ENCODE measurements at regions not wholly inside any gene's neighbourhood (a gene's known extent, or its start where the extent isn't known, plus 50 kb on each side); places are given as distances from the start of the nearest gene placed in this dataset.
"Not testable (repeated sequence)": the region's sequence is repeated elsewhere in the genome, so short reads cannot be mapped to it uniquely, and the experiment has no call there.

DNA sequence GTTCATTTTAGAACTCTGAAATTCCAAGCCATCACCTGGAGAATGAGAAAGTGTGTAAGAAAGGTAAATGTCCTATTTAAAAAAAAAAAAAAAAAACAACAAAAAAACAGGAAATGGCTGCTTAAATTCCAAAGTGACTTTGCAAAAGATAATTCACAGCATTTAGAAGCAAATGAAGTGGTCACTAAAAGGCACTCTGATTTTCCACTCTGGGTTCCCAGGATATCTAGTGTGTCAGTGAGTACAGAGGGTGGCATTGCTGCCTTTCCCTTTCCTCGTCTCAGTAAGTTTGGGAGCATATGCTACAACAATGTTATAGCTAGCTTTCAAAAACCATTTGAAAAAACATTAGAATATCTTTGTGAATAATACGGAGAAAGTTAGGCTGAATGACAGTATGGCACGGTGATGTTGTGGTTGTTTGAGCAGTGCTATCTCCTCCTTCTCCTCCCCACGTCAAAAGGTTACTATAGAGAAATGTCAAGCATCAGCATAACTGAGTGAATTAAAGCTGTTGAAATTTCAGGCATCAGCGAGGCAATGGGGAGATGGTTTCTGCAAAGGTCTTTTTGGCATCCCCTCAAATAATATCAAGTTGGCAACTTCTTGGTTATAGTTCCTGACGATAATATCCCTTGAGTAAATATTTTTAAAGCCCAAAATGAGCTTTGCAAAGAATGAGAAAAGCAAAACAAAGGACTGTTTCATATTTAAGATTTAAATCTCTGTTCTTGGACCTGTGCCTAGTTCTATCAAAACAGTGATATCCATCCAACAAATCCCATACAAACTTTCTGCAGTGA is 164.5 kb upstream of the E2F7 start:
- no peak for DNase-seq (ENCODE audit: low read depth in 2 of 3, low spot score in 2 of 3)

DNA sequence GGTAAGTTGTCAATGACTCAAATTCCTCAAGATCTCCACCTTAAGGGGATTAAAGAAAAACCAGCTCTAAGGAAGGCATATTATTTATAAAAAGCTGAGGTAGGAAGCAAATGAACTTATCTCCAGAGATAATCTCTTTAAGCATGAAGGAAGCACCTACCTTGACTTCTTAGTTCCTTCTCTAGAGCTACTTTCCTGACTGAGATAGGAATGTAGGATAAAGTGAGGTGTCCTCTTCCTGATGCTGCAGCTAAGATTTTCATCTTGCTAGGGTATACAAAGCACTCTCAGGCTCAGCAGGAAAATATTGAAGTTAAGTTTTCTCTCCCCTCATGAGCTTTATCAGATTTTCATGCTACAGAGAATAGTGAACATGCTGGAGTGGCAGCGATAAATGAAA is 163.0 kb upstream of the E2F7 start:
- DNase-seq (ENCODE audit: low read depth in 2 of 3, low spot score in 2 of 3): no peak

DNA sequence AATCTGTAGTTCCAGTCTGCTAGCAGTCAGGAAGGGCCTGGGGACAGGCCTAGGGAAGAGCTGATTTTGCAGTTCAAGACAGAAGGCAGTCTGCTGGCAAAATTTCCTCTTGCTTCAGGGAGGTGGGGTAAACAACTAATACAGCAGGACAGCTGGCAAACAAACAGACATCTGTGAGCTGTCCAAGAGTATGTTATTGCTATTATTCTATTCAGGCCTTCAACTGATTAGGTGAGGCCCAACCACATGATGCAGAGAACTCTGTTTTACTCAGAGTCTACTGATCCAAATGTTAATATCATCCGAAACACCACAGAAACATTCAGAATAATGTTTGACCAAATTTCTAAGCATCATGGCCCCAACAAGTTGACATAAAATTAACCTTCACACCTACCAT is 161.0 kb upstream of the E2F7 start:
- DNase-seq (ENCODE audit: low read depth in 2 of 3, low spot score in 2 of 3): no peak

DNA sequence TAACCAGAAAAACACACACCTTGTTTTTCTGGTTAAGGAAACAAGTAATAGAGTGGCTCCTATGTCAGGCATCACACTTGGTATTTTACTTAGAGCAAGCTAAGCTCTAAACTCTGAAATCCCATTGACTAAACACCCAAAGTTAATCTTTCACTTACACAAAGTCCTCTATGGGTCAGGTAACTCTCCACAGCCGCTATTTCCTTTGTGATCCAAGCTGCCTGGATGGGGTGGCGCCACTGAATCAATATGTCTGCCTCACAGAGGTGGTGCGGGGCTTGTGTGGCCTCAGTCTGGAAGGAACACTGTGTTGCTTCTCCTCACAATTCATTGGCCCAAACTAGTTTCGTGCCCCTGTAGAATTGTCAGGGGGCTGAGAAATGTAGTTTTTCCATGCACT is 160.0 kb upstream of the E2F7 start:
- no peak for DNase-seq (ENCODE audit: low read depth in 2 of 3, low spot score in 2 of 3)

DNA sequence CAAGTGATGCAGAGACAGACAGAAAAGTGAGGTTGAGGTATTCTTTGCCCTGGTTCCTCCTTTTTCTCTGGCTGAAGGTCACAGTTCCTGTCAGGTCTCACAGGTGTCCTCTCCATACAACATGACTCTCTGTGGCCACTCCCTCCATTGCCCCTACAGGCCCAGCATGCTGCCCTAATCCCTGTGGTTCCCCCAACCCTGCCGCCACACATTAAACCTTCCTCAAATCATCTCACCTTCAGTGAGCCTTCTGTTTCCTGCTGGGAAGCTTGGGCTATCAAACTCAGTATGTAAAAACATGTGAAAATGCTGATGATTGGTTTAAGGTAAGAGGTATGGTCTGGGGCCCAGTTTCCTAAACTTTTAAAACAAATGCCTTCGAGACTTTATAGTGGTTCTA is 159.0 kb upstream of the E2F7 start:
- DNase-seq (ENCODE audit: low read depth in 2 of 3, low spot score in 2 of 3): no peak

DNA sequence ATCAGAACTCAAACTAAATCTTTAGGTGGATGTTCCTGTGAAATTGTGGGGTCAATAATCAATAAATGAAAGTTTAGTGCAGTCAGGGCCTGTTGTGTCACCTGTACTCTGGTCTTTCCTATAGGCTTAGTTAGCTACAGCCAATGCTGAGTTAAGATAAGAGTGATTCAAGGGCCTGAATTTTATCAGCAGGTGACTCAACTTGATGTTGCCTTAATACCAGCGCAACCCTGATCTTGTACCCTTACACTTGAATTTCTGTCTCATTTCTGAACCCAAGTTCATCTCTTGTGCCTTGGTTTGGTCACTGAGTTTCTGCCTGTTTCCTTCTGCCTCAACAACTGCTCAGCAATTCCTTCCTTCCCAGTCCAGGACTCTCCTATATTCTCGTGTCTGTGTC is 157.0 kb upstream of the E2F7 start:
- DNase-seq (ENCODE audit: low read depth in 2 of 3, low spot score in 2 of 3): no peak

DNA sequence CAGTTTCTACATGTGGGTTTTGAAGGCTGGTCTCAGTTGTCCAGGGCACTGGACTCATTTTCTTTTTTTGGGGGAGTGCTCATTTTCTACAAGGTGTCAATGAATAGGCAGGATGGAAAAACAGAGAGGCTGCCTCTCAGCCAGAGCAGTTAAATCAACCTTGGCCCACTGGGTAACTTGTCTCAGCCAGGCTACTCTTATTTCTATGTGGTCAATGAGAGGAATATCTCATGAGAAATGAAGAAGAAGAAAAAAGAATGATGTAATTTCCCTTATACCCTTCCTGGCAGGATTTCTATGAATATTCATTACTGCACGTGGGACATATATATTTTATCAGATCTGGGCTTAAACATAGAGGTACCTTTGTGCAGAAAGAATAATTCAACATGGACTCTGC is 155.2 kb upstream of the E2F7 start:
- no peak for DNase-seq (ENCODE audit: low read depth in 2 of 3, low spot score in 2 of 3)

DNA sequence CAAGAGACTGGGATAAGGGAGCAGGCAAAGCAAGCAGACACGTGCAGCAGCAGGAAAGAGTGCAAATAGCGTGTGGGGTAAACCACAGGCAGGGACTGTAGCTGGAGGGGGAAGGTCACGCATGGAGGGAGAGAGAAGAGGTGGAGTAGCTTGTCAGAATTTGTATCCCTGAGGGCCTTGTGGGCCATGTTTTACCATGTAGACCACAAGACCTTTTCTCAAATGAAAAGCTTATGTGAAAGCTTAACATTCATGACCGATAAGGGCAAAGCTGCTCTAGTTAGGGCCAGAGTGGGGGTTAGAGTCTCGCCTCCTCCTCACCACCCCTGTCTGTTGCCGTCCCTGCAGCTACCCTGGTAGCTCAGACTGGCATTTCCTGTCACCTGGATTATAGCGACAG is 152.9 kb upstream of the E2F7 start:
- no peak for DNase-seq (ENCODE audit: low read depth in 2 of 3, low spot score in 2 of 3)

DNA sequence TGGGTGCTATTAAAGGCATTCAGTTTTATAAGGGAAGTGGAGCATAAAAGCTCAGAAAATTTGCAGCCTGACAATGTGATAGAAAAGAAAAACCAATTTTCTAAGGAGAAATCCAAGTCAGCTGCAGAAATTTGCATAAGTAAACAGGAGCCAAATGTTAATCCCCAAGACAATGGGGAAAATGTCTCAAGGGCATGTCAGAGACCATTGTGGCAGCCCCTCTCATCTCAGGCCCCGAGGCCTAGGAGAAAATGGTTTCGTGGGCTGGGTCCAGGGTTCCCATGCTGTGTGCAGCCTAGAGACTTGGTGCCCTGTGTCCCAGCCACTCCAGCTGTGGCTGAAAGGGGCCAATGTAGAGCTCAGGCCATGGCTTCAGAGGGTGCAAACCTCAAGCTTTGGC is 150.8 kb upstream of the E2F7 start:
- not testable (repeated sequence) for DNase-seq (ENCODE audit: low read depth in 2 of 3, low spot score in 2 of 3)

DNA sequence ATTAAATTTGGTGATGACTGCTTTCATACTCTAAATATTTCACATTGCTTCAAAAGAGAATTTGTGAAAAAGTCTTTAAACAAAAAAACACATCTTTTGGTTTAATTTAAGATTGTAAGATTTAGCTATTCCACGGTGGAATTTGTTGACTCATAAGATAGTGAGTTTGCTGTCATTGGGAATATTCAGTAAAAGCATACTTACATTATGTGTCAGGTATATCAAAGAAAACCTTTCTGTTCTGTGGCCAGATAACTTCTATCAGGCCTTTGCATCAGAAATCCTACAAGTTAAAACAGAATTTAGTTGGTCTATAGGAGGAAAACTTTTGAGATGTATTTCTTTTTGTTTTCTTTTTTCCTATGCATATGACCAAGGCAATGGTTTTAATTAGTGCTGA is 148.8 kb upstream of the E2F7 start:
- no peak for DNase-seq (ENCODE audit: low read depth in 2 of 3, low spot score in 2 of 3)

DNA sequence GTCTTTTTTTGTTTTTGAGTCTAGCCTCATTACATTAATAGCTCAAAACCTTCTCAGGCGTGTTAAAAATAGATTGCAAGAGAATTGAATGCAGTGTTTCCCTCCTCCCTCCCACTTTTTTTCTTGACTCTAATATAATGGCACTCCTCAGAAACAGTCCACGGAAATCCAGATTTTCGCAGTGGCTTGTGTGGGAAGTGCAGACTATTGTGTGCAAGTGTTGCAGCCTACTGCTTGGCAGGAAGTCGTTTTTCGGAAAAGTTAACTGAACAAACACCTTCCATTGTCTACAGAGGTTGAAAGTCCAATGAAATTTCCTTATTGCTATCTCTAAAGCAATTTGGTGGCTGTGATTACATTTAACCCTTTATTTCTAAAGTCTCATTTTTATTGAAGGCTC is 147.9 kb upstream of the E2F7 start:
- no peak for DNase-seq (ENCODE audit: low read depth in 2 of 3, low spot score in 2 of 3)

DNA sequence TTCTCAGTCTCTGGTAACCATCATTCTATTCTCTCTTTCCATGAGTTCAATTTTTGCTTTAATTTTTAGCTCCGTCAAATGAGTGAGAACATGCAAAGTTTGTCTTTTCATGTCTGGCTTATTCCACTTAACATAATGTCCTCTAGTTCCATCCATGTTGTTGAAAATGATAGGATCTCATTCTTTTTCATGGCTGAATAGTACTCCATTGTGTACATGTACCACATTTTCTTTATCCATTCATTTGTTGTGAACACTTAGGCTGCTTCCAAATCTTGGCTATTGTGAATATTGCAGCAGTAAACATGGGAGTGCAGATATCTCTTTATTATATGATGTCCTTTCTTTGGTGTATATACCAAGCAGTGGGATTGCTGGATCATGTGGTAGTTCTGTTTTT is 145.4 kb upstream of the E2F7 start:
- no peak for DNase-seq (ENCODE audit: low read depth in 2 of 3, low spot score in 2 of 3)

DNA sequence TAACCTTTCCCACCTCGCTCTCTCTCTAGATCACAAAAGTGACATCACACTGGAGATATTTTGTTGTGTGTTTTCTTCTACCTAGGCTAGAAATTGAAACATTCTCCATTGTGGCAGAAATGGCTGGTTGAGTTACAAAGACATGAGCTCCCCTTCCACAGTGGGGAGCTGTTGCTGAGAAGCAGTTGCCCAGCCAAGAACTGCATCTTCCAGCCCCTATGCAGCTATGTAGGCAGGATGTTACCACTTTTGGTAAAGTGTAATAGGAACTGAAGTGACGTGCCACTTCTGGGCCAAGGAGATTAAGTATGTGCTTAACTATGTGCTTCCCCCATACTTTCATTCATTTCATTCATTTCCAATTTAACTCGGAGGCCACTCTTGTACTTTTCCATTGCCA is 138.7 kb upstream of the E2F7 start:
- no peak for DNase-seq (ENCODE audit: low read depth in 2 of 3, low spot score in 2 of 3)

DNA sequence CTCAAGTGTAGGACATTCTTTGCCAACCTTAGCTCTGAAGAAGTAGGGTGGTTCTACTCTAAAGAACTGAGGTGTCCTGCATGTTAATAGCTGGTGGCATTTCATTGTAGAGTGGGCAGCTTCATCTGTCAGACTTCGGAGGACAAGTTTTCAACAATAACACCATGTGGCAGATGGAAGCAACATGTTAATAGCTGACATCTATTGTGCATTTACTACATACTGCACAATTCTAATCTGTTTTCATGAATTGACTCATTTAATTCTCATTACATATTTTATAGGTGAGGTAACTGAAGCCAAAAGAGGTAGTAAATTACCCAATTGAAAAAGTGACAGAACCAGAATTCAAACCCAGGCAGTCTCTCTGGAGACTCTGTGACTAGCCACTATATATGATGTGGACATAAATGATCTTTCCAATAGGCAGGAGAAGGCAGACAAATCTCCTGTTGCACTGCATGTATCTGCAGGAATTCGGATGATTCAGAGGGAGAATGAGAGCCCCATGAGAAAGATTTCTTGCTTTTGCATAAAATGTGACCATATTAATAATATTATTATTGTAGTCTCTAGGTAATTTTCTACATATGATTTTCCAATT is 137.2 kb upstream of the E2F7 start:
- DNase-seq (ENCODE audit: low read depth in 2 of 3, low spot score in 2 of 3): no peak

DNA sequence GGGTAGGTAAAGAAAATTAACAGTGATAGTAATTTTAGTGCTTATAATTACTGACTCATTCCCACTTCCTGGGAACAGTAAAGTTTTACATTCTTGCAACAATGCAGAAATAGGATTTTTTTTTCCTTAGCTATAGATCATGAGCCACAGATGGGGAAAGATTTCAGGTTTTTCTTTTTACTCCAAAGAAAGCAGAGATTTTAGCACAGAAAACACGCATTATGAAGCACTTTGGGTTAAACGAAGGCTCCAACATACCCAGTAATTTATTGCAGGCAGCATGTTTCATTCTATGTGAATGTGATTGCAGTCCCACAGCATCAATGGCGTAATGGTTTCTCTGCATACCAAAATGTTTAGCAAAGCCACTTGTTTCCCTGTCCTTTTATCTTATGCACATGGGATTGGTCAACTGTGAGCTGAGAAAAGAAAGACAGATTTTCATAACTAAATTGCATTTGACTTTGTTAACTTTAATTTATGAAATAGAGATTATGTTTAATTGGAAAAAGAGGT is 124.6 kb upstream of the E2F7 start:
- DNase-seq (ENCODE audit: low read depth in 2 of 3, low spot score in 2 of 3): no peak

DNA sequence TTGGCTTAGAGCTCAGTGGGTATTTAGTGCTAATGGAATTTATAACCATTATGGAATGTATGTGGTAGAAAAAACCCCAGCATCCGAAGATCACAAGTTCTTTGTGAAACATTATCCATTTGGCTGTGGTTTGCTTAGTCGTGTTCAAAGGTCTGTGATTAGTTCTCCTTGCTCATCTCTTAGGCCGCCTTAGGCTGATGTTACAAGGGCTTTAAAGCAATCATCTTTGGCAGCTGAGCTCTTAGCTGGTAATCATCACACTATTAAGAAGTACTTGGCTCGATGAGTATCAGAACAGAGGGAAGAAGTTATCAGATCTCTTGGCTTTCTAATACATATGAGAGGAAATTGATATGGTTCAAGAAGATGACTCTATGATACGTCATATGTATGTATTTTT is 124.1 kb upstream of the E2F7 start:
- no peak for DNase-seq (ENCODE audit: low read depth in 2 of 3, low spot score in 2 of 3)

DNA sequence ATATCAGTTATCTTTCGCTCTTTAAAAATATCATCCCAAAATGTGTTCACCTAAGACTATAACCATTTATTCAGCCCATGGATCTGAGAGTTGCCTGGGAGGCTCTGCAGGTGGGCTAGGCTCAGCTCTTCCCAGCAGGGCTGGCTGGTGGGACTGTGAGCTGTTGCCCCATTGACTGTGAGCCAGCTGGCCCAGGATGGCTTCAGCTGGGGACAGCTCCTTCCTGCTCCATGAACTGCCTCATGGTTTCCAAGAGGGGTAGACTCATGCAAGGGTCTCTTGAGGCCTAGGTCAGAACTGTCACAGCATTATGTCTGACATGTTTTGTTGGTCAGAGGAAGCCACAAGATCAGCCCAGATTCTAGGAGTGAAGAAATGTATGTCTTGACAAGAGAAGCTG is 114.1 kb upstream of the E2F7 start:
- no peak for DNase-seq (ENCODE audit: low read depth in 2 of 3, low spot score in 2 of 3)

DNA sequence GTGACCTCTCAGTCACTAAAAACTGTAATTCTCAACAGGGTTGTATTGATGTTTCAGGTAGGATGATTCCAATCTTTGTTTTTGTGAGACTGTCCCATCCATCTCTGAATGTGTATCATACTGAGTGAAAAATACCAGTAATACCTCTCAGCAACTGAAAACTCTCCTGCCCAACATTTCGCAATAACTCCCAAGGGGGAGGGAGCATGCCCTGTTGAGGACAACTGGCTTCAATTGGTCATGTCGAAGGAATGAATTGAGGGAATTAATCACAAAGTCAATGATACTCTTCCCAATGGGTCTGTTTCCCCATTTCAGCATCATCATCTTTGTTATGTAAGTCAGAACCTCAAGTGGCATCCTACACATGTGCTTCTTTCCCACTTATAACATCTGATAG is 102.4 kb upstream of the E2F7 start:
- no peak for DNase-seq (ENCODE audit: low read depth in 2 of 3, low spot score in 2 of 3)

DNA sequence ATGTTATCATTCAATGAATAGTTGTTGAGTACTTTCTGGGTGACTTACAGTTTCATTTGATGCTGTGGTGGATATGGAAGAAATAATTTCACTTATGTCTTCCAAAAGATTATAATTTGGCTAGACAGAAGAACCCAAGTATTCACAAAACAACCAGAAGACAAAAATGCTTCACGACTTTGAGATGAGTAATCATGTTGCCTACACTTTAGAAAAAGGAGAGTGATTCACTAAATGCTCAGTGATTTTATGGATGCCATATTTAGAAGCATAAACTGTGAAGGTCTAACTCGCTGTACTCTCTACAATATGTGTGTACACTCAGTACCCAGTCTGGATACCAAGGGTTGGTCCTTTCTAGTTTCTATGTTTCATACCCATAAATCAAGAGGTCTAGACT is 101.3 kb upstream of the E2F7 start:
- DNase-seq (ENCODE audit: low read depth in 2 of 3, low spot score in 2 of 3): no peak

DNA sequence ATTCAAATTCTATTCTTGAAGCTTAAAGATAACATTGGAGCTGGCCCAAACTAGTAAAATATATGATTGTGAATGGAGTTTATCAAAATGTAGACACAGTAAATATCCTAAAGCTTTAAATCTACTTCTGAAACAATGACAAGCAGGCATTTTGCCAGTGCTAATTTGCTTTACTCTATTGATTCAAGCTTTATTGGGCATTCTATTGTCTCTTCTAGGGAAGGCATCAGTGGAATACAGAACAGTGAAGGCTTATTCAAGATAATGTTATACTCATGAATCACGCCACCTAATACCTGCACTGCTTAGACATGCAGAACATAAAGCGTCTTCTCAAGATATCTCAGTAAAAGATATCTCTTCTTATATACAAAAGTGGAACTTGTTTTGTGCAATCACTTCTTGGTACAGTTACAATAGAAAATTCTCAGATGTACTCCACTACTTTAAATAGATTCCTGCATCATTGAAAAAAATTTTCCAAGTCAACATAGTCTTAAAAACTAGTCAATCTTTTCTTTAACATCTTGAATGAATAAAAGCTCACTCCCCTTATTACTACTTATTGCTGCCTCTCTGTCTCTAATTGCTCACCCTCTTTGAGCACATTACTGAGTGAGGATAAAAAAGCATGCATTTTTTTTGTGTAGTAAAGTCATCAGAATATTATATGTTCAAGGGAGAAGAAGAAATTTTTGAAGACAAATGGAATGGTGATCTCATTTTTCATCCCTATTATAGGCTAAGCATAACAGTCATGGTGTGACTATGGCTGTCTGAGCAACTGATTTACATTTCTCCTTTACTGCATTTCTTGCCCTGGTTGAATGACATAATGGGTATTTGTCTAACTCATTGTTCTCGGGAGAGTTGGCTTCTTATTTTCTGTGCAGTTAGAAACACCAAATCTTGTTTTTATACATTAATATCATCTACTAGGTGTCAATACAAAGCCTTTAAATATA is 98.0 kb upstream of the E2F7 start:
- DNase-seq (ENCODE audit: low read depth in 2 of 3, low spot score in 2 of 3): no peak

DNA sequence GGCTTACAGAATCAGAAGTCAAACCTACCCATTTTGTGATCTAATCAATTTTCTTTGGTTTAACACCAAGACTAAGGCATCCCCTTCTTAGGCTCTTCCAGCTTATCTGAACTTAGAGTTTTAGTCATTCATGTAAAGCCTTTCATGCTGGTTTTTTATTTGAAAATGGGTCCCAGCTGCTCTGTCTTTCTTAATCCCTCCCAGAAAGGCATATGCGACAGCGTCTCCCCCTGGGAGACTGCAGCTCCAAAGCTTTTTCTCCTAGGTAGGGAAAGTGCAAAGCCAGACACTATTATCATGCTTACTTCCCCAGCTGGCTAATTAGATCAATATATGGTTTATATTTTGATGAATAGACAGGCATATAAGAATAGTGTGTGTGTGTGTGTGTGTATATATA is 96.6 kb upstream of the E2F7 start:
- no peak for DNase-seq (ENCODE audit: low read depth in 2 of 3, low spot score in 2 of 3)

DNA sequence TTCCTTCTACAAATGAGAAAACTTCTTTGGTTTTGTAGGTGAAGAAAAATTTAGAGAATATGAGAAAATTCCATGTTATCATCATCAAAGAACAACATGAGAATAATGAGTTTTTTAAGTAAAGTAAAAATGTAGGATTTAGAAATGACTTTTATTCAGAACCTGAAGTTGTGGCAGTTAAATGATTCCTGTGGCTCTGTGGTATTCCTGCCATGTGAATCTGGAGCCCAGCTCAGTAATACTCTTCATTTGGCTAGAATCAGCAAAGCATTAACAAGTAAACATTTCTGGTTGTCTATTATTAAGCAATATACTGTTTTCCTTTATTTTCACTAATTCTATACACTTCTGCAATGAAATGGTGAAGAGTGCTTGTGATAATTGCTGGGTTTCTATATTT is 95.6 kb upstream of the E2F7 start:
- DNase-seq (ENCODE audit: low read depth in 2 of 3, low spot score in 2 of 3): no peak
